A549 (cell line): ENCODE measurements at regions not wholly inside any gene's neighbourhood (a gene's known extent, or its start where the extent isn't known, plus 50 kb on each side); places are given as distances from the start of the nearest gene placed in this dataset.
A peak's percentile ranks its signal among the peaks of the same experiment; 100 is the strongest.

ENCODE experiments used
- ATAC-seq, 2 experiments: fragments of 200-7000 bp in 1 of 2; fragments of >200 bp in 1 of 2; cut with Nextera tagmentation in 1 of 2; cut with Tn5 transposase in 1 of 2; 3 replicates each; pipeline versions ENCODE4 v1.8.0 to v1.9.1; 2018 to 2020; ENCODE audit warnings: mild to moderate bottlenecking in 1 of 2, moderate library complexity in 1 of 2
- CTCF ChIA-PET: fragments of 300-600 bp; sonication (Branson Sonifier 250); formaldehyde crosslinking; extraction: SDS; loops from one replicate; lab custom pipeline; 2021; ENCODE audit warnings: antibody characterized with exemption, inconsistent platforms; lab: Yijun Ruan, JAX
- POLR2A ChIA-PET: fragments of 350-600 bp; formaldehyde crosslinking; extraction: SDS; loops from one replicate; lab custom pipeline; 2021; ENCODE audit warnings: antibody characterized with exemption, inconsistent platforms; lab: Yijun Ruan, JAX
- DNase-seq, 2 experiments: peaks; one replicate each; pipeline versions ENCODE4 v3.0.0 to v3.0.0-alpha.2; 2011 to 2016; ENCODE audit warnings: low read depth in 1 of 2, low spot score in 1 of 2
- FAIRE-seq: peaks from 2 replicates; lab custom pipeline; 2011; peaks lifted over from hg19 to GRCh38; lab: Jason Lieb, UNC
- H3K27ac ChIP-seq, 2 experiments: fragments of >200 bp; sonication (Bioruptor Twin); formaldehyde crosslinking; 3 replicates each; pipeline ENCODE4 v1.5.1; 2016 to 2017
- H3K4me1 ChIP-seq: fragments of >200 bp; sonication (Bioruptor Twin); formaldehyde crosslinking; 3 replicates; pipeline ENCODE4 v1.6.1; 2016
- H3K4me2 ChIP-seq: fragments of >200 bp; sonication (Bioruptor Twin); formaldehyde crosslinking; 3 replicates; pipeline ENCODE4 v1.6.1; 2016
- H3K4me3 ChIP-seq: fragments of >200 bp; sonication (Bioruptor Twin); formaldehyde crosslinking; 3 replicates; pipeline ENCODE4 v1.5.1; 2016
- H3K9me3 ChIP-seq: fragments of >200 bp; sonication (Bioruptor Twin); formaldehyde crosslinking; 3 replicates; pipeline ENCODE4 v1.6.1; 2016
- ELK1 ChIP-seq: fragments of 150-350 bp; IDR thresholded peaks from 2 replicates; pipeline ENCODE4 v1.6.1; 2014; ENCODE audit warnings: low read depth, mild to moderate bottlenecking, low read length
- FOSB ChIP-seq: fragments of 250-450 bp; sonication (Bioruptor Pico); IDR thresholded peaks from 2 replicates; pipeline ENCODE4 v1.5.0; 2020; ENCODE audit warnings: mild to moderate bottlenecking, moderate library complexity
- FOSL2 ChIP-seq, 2 experiments: fragments of 450-650 bp in 1 of 2; fragments of >200 bp in 1 of 2; sonication (Bioruptor Twin) in 1 of 2; formaldehyde crosslinking; IDR thresholded peaks; 2 replicates each; pipeline versions ENCODE4 v1.5.0 to v1.6.1; 2016 to 2020; ENCODE audit warnings: mild to moderate bottlenecking in 1 of 2, moderate library complexity in 1 of 2
- HOXA7 ChIP-seq: fragments of 250-450 bp; sonication (Bioruptor Pico); IDR thresholded peaks from 2 replicates; pipeline ENCODE4 v1.5.0; 2020; ENCODE audit warnings: mild to moderate bottlenecking, moderate library complexity
- HOXB5 ChIP-seq: fragments of 250-450 bp; sonication (Bioruptor Pico); IDR thresholded peaks from 2 replicates; pipeline ENCODE4 v1.5.0; 2020; ENCODE audit warnings: mild to moderate bottlenecking, moderate library complexity
- KDM1A ChIP-seq: fragments of 200-600 bp; sonication (generic); IDR thresholded peaks from 2 replicates; pipeline ENCODE4 v1.6.1; 2016; ENCODE audit warnings: low read depth, mild to moderate bottlenecking
- MAZ ChIP-seq: fragments of 150-350 bp; IDR thresholded peaks from 2 replicates; pipeline ENCODE4 v1.6.1; 2014; ENCODE audit warnings: antibody characterized with exemption, low read depth, low read length, borderline replicate concordance
- NFE2L2 ChIP-seq: fragments of 150-350 bp; conservative IDR thresholded peaks from 2 replicates; pipeline ENCODE4 v1.6.1; 2014; ENCODE audit warnings: low read length
- NR3C1 ChIP-seq: fragments of >200 bp; sonication (Bioruptor Twin); formaldehyde crosslinking; IDR thresholded peaks from 3 replicates; pipeline ENCODE4 v1.6.1; 2017
- PBX3 ChIP-seq: IDR thresholded peaks from 2 replicates; pipeline ENCODE4 v1.6.1; 2012
- PHF8 ChIP-seq: fragments of 200-600 bp; sonication (generic); IDR thresholded peaks from 2 replicates; pipeline ENCODE4 v1.6.1; 2016; ENCODE audit warnings: low read depth, mild to moderate bottlenecking, antibody characterized with exemption, moderate library complexity, borderline replicate concordance
- POLR2A ChIP-seq: IDR thresholded peaks from 2 replicates; pipeline ENCODE4 v1.6.1; 2012; ENCODE audit warnings: mild to moderate bottlenecking, low read length
- RARB ChIP-seq: fragments of 250-450 bp; sonication (Bioruptor Pico); IDR thresholded peaks from 2 replicates; pipeline ENCODE4 v1.8.0; 2021; ENCODE audit warnings: mild to moderate bottlenecking, moderate library complexity
- RCOR1 ChIP-seq: fragments of 150-350 bp; IDR thresholded peaks from 2 replicates; pipeline ENCODE4 v1.6.1; 2014; ENCODE audit warnings: antibody characterized with exemption, low read length, low read depth
- RFX5 ChIP-seq: fragments of 450-650 bp; IDR thresholded peaks from 2 replicates; pipeline ENCODE4 v1.7.1; 2014; ENCODE audit warnings: antibody characterized with exemption, mild to moderate bottlenecking, moderate library complexity
- RNF2 ChIP-seq: fragments of 200-600 bp; sonication (generic); IDR thresholded peaks from 2 replicates; pipeline ENCODE4 v1.6.1; 2016; ENCODE audit warnings: low read depth, mild to moderate bottlenecking, antibody characterized with exemption, moderate library complexity, borderline replicate concordance
- SMC3 ChIP-seq: fragments of >200 bp; sonication (Bioruptor Twin); formaldehyde crosslinking; IDR thresholded peaks from 3 replicates; pipeline ENCODE4 v1.6.1; 2018; ENCODE audit warnings: inconsistent platforms
- TFCP2L1 ChIP-seq: fragments of 250-450 bp; sonication (Bioruptor Pico); IDR thresholded peaks from 2 replicates; pipeline ENCODE4 v1.5.0; 2021; ENCODE audit warnings: mild to moderate bottlenecking
- ZSCAN20 ChIP-seq: fragments of 250-450 bp; sonication (Bioruptor Pico); IDR thresholded peaks from 2 replicates; pipeline ENCODE4 v1.8.0; 2022; ENCODE audit warnings: mild to moderate bottlenecking, moderate library complexity
- WGBS: methylation state at CpG from one replicate; pipeline ENCODE4 v1.1.6; 2017; ENCODE audit errors: missing lambda C conversion rate; 5-methylcytosine and 5-hydroxymethylcytosine counted together
- TF ChIP-seq, protein P1 (sequence below): fragments of 450-650 bp; IDR thresholded peaks from 2 replicates; pipeline ENCODE4 v1.6.1; 2014; ENCODE audit warnings: antibody characterized with exemption

GRCh38 chr5:112546946-112547592, 128.0 kb upstream of the EPB41L4A start:
- no peak for FAIRE-seq
- CTCF ChIA-PET, result interaction anchor here (0.6 to 3.0 kb wide), 7 partner anchors 210 to 1903 kb away, joined by 3 to 17 read pairs (median 3); no protein-coding TSS in a partner anchor

DNA sequence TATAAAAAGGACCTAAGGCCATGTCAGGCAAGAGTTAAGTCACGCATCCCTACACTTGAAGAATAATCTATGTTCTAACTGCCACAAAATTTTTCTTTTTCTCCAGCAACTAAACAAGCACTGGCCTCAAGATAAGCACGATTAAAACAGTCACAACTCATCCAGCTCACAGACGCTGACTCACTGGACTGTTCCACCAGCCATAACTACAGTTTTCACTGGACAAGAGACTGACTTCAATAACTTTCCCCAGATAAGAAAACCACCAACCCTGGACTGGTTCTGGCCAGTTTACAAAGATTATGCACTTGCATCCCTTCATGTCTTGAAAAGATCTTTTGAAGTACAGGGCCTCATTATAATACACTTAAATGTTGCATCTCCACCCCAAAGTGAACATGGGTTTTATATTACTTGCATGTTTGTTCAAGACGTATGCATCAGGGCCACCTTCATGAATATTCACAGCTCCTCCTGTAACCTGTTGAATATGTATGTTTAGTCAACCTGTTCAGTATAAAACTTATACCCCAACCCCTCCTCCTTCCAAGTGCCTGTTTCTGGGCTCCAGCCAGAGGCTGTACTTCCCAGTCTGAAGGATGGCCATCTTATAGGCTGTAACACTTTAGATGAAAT, 129.3 kb upstream of the EPB41L4A start:
- WGBS, result 44% methylated on average over 4 of the region's 4 CpGs

More at GRCh38 chr5:112546946-112547592, 128.0 kb upstream of the EPB41L4A start:
- H3K9me3 ChIP-seq, result no peaks in the 10 kb centered on the region
- TF ChIP-seq TFCP2L1 (CRISPR knock-in tag) (no peak), PBX3 (no peak), KDM1A (no peak), NFE2L2 (no peak), RFX5 (no peak), NR3C1 (no peak), RARB (CRISPR knock-in tag) (no peak), ZSCAN20 (CRISPR knock-in tag) (no peak), HOXA7 (CRISPR knock-in tag) (no peak), MAZ (no peak), PHF8 (no peak), FOSL2 (IDR thresholded peaks at IDR 0.05) (no peak), FOSL2 (CRISPR knock-in tag; IDR thresholded peaks at IDR 0.05) (no peak), POLR2A (no peak), RNF2 (no peak), RCOR1 (no peak)
- TF ChIP-seq, protein P1, sequence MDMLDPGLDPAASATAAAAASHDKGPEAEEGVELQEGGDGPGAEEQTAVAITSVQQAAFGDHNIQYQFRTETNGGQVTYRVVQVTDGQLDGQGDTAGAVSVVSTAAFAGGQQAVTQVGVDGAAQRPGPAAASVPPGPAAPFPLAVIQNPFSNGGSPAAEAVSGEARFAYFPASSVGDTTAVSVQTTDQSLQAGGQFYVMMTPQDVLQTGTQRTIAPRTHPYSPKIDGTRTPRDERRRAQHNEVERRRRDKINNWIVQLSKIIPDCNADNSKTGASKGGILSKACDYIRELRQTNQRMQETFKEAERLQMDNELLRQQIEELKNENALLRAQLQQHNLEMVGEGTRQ, result no peak
- TF ChIP-seq, all 56 proteins: peak for 0
- no peak overlapping the region for H3K4me2 ChIP-seq
- POLR2A ChIA-PET, result no interaction called here
- ATAC-seq (no peak), DNase-seq (no peak)
- no peak overlapping the region for H3K4me3 ChIP-seq
- H3K27ac ChIP-seq, result no peak overlapping the region
- WGBS, result 56% methylated on average over 4 of the region's 4 CpGs
- peaks cover 7% of the 10 kb centered on the region; the same call in 1 of the 3 replicates for H3K4me1 ChIP-seq

More for the DNA sequence above, 129.3 kb upstream of the EPB41L4A start:
- Histone ChIP-seq H3K4me1 (peaks cover 7% of the 10 kb centered on the region; the same call in 1 of the 3 replicates), H3K9me3 (no peaks in the 10 kb centered on the region), H3K4me3 (no peak overlapping the region), H3K27ac (no peak overlapping the region), H3K4me2 (no peak overlapping the region)
- CTCF ChIA-PET, result interaction anchor here (8.3 kb wide), 1 partner anchor 210 kb away, joined by 125 read pairs; no protein-coding TSS in a partner anchor
- FAIRE-seq, result no peak
- peak in 1 of 2 experiments; percentile 27 for DNase-seq
- TF ChIP-seq HOXB5 (no peak), KDM1A (no peak), ZSCAN20 (CRISPR knock-in tag) (no peak), ELK1 (no peak), SMC3 (no peak), RFX5 (no peak), FOSB (CRISPR knock-in tag) (no peak)
- POLR2A ChIA-PET, result no interaction called here
- peak; percentile 58 to 60; a peak in 2 of 6 replicates for ATAC-seq
